Suprapubic skin (tissue), 4 donors: ENCODE measurements at regions not wholly inside any gene's neighbourhood (a gene's known extent, or its start where the extent isn't known, plus 50 kb on each side); places are given as distances from the start of the nearest gene placed in this dataset.

Experiments
- DNase-seq, 2 donors: peaks; one replicate each; pipeline ENCODE4 v3.0.0-alpha.2; 2019; ENCODE audit warnings: low spot score in 2 of 2
- H3K27ac ChIP-seq: fragments of 200-600 bp; sonication (generic); one replicate; pipeline ENCODE4 v1.5.1; 2019
- H3K27me3 ChIP-seq: fragments of 200-600 bp; sonication (generic); one replicate; pipeline ENCODE4 v1.5.1; 2019
- H3K36me3 ChIP-seq: fragments of 200-600 bp; sonication (generic); one replicate; pipeline ENCODE4 v1.5.1; 2019
- H3K4me1 ChIP-seq: fragments of 200-600 bp; sonication (generic); one replicate; pipeline ENCODE4 v1.5.1; 2019
- H3K4me3 ChIP-seq: fragments of 200-600 bp; sonication (generic); one replicate; pipeline ENCODE4 v1.5.1; 2019; ENCODE audit warnings: mild to moderate bottlenecking
- H3K9me3 ChIP-seq: fragments of 200-600 bp; sonication (generic); one replicate; pipeline ENCODE4 v1.5.1; 2019
- CTCF ChIP-seq, 2 donors: fragments of 200-600 bp in 1 of 2; fragments of 450-650 bp in 1 of 2; sonication (generic) in 1 of 2; IDR thresholded peaks; one replicate each; pipeline ENCODE4 v1.5.1; 2016 to 2019; ENCODE audit warnings: antibody characterized with exemption in 2 of 2, mild to moderate bottlenecking in 1 of 2, moderate library complexity in 1 of 2
- EP300 ChIP-seq: sonication (generic); formaldehyde crosslinking; IDR thresholded peaks from one replicate; pipeline ENCODE4 v1.6.1; 2017; ENCODE audit warnings: antibody characterized with exemption
- POLR2A ChIP-seq, 2 donors: fragments of 450-650 bp; IDR thresholded peaks; one replicate each; pipeline ENCODE4 v1.6.1; 2017; ENCODE audit warnings: antibody characterized with exemption in 2 of 2, mild to moderate bottlenecking in 2 of 2, moderate library complexity in 2 of 2
- POLR2AphosphoS5 ChIP-seq, 3 donors: sonication (generic); formaldehyde crosslinking; IDR thresholded peaks; one replicate each; pipeline ENCODE4 v1.6.1; 2017; ENCODE audit warnings: antibody characterized with exemption in 3 of 3
- WGBS: methylation state at CpG from one replicate; pipeline ENCODE4 v1.1.5; 2018; 5-methylcytosine and 5-hydroxymethylcytosine counted together

- Histone ChIP-seq H3K27ac (no peak overlapping the region), H3K4me1 (no peaks in the 10 kb centered on the region), H3K27me3 (no peaks in the 10 kb centered on the region), H3K4me3 (no peak overlapping the region), H3K9me3 (no peaks in the 10 kb centered on the region), H3K36me3 (no peaks in the 10 kb centered on the region)
- 88% methylated on average over 3 of the region's 3 CpGs for WGBS
- no peak for TF ChIP-seq POLR2AphosphoS5 (IDR thresholded peaks at IDR 0.05)
- TF ChIP-seq CTCF (IDR thresholded peaks at IDR 0.05) = no peak
- TF ChIP-seq POLR2A (IDR thresholded peaks at IDR 0.05) = no peak
- no peak for TF ChIP-seq EP300
- DNase-seq = no peak
Observed at GRCh38 chr4:19930742-19931141, 321.0 kb upstream of the SLIT2 start.

- TF ChIP-seq EP300 = no peak
- TF ChIP-seq CTCF (IDR thresholded peaks at IDR 0.05) = no peak
- TF ChIP-seq POLR2A (IDR thresholded peaks at IDR 0.05) = no peak
- TF ChIP-seq POLR2AphosphoS5 (IDR thresholded peaks at IDR 0.05) = no peak
- no peak for DNase-seq
Observed at GRCh38 chr4:19927381-19927780, 324.3 kb upstream of the SLIT2 start.

GRCh38 chr4:19925516-19925915, 326.2 kb upstream of the SLIT2 start:
- H3K4me3 ChIP-seq = no peak overlapping the region
- no peak for DNase-seq
- H3K4me1 ChIP-seq = no peaks in the 10 kb centered on the region
- H3K27ac ChIP-seq = no peak overlapping the region
- TF ChIP-seq EP300 (no peak), CTCF (IDR thresholded peaks at IDR 0.05) (no peak), POLR2AphosphoS5 (IDR thresholded peaks at IDR 0.05) (no peak), POLR2A (IDR thresholded peaks at IDR 0.05) (no peak)
- no peaks in the 10 kb centered on the region for H3K36me3 ChIP-seq
- no peaks in the 10 kb centered on the region for H3K9me3 ChIP-seq
- H3K27me3 ChIP-seq = no peaks in the 10 kb centered on the region

More at GRCh38 chr4:19927381-19927780, 324.3 kb upstream of the SLIT2 start:
- WGBS = 91% methylated on average over 4 of the region's 4 CpGs
- H3K4me3 ChIP-seq = no peak overlapping the region
- H3K4me1 ChIP-seq = no peaks in the 10 kb centered on the region
- H3K27me3 ChIP-seq = no peaks in the 10 kb centered on the region
- no peaks in the 10 kb centered on the region for H3K36me3 ChIP-seq
- no peak overlapping the region for H3K27ac ChIP-seq
- no peaks in the 10 kb centered on the region for H3K9me3 ChIP-seq

GRCh38 chr4:19924761-19925160, 326.9 kb upstream of the SLIT2 start:
- Histone ChIP-seq H3K9me3 (no peaks in the 10 kb centered on the region), H3K36me3 (no peaks in the 10 kb centered on the region), H3K27me3 (no peaks in the 10 kb centered on the region), H3K4me1 (no peaks in the 10 kb centered on the region), H3K27ac (no peak overlapping the region), H3K4me3 (no peak overlapping the region)
- 79% methylated on average over 1 of the region's 1 CpG for WGBS
- DNase-seq = no peak
- TF ChIP-seq POLR2A (IDR thresholded peaks at IDR 0.05) (no peak), CTCF (IDR thresholded peaks at IDR 0.05) (no peak), POLR2AphosphoS5 (IDR thresholded peaks at IDR 0.05) (no peak), EP300 (no peak)

- H3K4me1 ChIP-seq = no peaks in the 10 kb centered on the region
- H3K27me3 ChIP-seq = no peaks in the 10 kb centered on the region
- H3K4me3 ChIP-seq = no peak overlapping the region
- no peaks in the 10 kb centered on the region for H3K36me3 ChIP-seq
- DNase-seq = no peak
- H3K27ac ChIP-seq = no peak overlapping the region
- 85% methylated on average over 3 of the region's 3 CpGs for WGBS
- no peaks in the 10 kb centered on the region for H3K9me3 ChIP-seq
- TF ChIP-seq POLR2A (IDR thresholded peaks at IDR 0.05) (no peak), POLR2AphosphoS5 (IDR thresholded peaks at IDR 0.05) (no peak), CTCF (IDR thresholded peaks at IDR 0.05) (no peak), EP300 (no peak)
Observed at GRCh38 chr4:19915276-19915675, 336.4 kb upstream of the SLIT2 start.
